AG20443 (cell line): ENCODE measurements at regions not wholly inside any gene's neighbourhood (a gene's known extent, or its start where the extent isn't known, plus 50 kb on each side); places are given as distances from the start of the nearest gene placed in this dataset.
A peak's percentile ranks its signal among the peaks of the same experiment; 100 is the strongest.

ENCODE experiments used
- DNase-seq: peaks from one replicate; pipeline ENCODE4 v3.0.0; 2012; ENCODE audit warnings: low spot score, mixed read lengths

GRCh38 chr2:237244976-237245646, 159.4 kb downstream of the COPS8 start:
- DNase-seq, result peak; percentile 60

GRCh38 chr2:237250599-237250998, 163.4 kb downstream of the COL6A3 start:
- no peak for DNase-seq

GRCh38 chr2:237251986-237252385, 162.0 kb downstream of the COL6A3 start:
- no peak for DNase-seq

GRCh38 chr2:237253046-237253702, 160.8 kb downstream of the COL6A3 start:
- DNase-seq, result no peak

- peak; percentile 51 for DNase-seq
These were observed 159.5 kb downstream of the COL6A3 start for GRCh38 chr2:237254369-237254861.

- DNase-seq, result peak; percentile 63
These were observed 158.9 kb downstream of the COL6A3 start for GRCh38 chr2:237254911-237255578.

GRCh38 chr2:237256887-237257286, 157.1 kb downstream of the COL6A3 start:
- peak; percentile 79 for DNase-seq

GRCh38 chr2:237257471-237257951, 156.5 kb downstream of the COL6A3 start:
- peak; percentile 49 for DNase-seq

GRCh38 chr2:237258116-237258515, 155.8 kb downstream of the COL6A3 start:
- no peak for DNase-seq

GRCh38 chr2:237258615-237259014, 155.3 kb downstream of the COL6A3 start:
- no peak for DNase-seq

GRCh38 chr2:237259201-237259600, 154.8 kb downstream of the COL6A3 start:
- no peak for DNase-seq

GRCh38 chr2:237260039-237260620, 153.8 kb downstream of the COL6A3 start:
- no peak for DNase-seq

GRCh38 chr2:237260686-237261085, 153.3 kb downstream of the COL6A3 start:
- no peak for DNase-seq

- DNase-seq, result no peak
These were observed 152.6 kb downstream of the COL6A3 start for GRCh38 chr2:237261327-237261726.

- DNase-seq, result peak; percentile 55
These were observed 150.9 kb downstream of the COL6A3 start for GRCh38 chr2:237262838-237263771.

- peak; percentile 76 for DNase-seq
These were observed 149.3 kb downstream of the COL6A3 start for GRCh38 chr2:237264480-237265219.

GRCh38 chr2:237268004-237268708, 145.8 kb downstream of the COL6A3 start:
- no peak for DNase-seq

GRCh38 chr2:237269138-237269875, 144.7 kb downstream of the COL6A3 start:
- DNase-seq, result no peak

- no peak for DNase-seq
These were observed 143.4 kb downstream of the COL6A3 start for GRCh38 chr2:237270520-237270919.
